Nephron (organoid): ENCODE measurements at regions not wholly inside any gene's neighbourhood (a gene's known extent, or its start where the extent isn't known, plus 50 kb on each side); places are given as distances from the start of the nearest gene placed in this dataset.
A peak's percentile ranks its signal among the peaks of the same experiment; 100 is the strongest.

Experiments used
- H3K27ac Mint-ChIP-seq, 3 experiments: 2 replicates each; pipeline ENCODE4 v1.8.0; 2020; ENCODE audit warnings: mixed read lengths in 3 of 3, mild to moderate bottlenecking in 2 of 3, moderate library complexity in 1 of 3
- H3K27me3 Mint-ChIP-seq: 2 replicates; pipeline ENCODE4 v1.8.0; 2021; ENCODE audit warnings: low read depth, mild to moderate bottlenecking, moderate library complexity, mixed read lengths
- H3K36me3 Mint-ChIP-seq: 2 replicates; pipeline ENCODE4 v1.8.0; 2020; ENCODE audit warnings: low read depth, mixed read lengths
- H3K4me1 Mint-ChIP-seq: 2 replicates; pipeline ENCODE4 v1.8.0; 2020; ENCODE audit warnings: mixed read lengths
- H3K4me3 Mint-ChIP-seq, 3 experiments: 2 replicates each; pipeline ENCODE4 v1.8.0; 2020; ENCODE audit warnings: mild to moderate bottlenecking in 3 of 3, mixed read lengths in 3 of 3, moderate library complexity in 2 of 3
- H3K9me3 Mint-ChIP-seq: 2 replicates; pipeline ENCODE4 v1.8.0; 2020; ENCODE audit warnings: mixed read lengths
- TF ChIP-seq, protein P1 (sequence below), 3 experiments: fragments of 200-600 bp; sonication (generic); IDR thresholded peaks; one replicate each; pipeline ENCODE4 v1.5.0; 2021; ENCODE audit warnings: antibody characterized with exemption in 3 of 3; ENCODE audit not compliant: unreplicated experiment in 3 of 3

DNA sequence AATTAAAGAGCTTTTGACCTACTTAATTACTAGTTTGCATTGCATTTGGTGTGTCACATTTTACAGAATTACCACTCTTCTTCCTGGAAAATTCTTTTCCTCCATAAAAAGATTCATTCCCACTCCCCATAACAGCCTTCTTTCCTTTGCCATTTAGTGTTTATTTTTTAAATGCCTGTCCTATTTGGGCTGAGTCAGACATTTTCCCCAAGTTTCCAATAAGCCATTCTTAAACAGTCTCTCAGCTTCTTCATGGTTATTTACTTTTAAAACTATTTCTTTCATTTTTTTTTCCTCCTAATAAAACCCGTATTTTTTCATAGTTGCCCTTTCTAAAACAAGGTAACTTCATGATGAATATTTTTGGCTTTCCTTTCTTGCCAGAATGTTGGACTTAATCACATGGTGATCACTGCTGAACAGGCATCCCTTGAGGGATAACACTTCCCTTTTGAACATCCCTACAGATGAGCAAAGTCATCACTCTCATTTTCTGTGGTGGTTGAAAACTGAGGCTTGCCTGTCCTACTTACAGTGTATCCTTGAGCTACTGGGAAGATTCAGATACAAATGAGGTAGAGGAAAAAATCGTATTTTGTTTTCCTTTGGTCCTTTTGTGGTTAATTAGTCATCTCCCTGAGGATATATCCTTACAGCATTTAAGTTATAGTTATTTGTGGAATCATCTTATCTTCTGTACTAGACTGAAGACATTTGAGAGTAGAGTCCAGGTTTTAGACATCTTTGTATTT is 520.5 kb upstream of the NR3C2 start:
- Mint-ChIP-seq H3K9me3 (peaks cover 4% of the 10 kb centered on the region), H3K36me3 (no peaks in the 10 kb centered on the region), H3K27me3 (no peaks in the 10 kb centered on the region), H3K4me1 (no peaks in the 10 kb centered on the region), H3K27ac (no peak overlapping the region), H3K4me3 (no peak overlapping the region)
- TF ChIP-seq, protein P1, sequence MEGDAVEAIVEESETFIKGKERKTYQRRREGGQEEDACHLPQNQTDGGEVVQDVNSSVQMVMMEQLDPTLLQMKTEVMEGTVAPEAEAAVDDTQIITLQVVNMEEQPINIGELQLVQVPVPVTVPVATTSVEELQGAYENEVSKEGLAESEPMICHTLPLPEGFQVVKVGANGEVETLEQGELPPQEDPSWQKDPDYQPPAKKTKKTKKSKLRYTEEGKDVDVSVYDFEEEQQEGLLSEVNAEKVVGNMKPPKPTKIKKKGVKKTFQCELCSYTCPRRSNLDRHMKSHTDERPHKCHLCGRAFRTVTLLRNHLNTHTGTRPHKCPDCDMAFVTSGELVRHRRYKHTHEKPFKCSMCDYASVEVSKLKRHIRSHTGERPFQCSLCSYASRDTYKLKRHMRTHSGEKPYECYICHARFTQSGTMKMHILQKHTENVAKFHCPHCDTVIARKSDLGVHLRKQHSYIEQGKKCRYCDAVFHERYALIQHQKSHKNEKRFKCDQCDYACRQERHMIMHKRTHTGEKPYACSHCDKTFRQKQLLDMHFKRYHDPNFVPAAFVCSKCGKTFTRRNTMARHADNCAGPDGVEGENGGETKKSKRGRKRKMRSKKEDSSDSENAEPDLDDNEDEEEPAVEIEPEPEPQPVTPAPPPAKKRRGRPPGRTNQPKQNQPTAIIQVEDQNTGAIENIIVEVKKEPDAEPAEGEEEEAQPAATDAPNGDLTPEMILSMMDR (IDR thresholded peaks at IDR 0.05; ENCODE audit: unreplicated experiment in 3 of 3): no peak

DNA sequence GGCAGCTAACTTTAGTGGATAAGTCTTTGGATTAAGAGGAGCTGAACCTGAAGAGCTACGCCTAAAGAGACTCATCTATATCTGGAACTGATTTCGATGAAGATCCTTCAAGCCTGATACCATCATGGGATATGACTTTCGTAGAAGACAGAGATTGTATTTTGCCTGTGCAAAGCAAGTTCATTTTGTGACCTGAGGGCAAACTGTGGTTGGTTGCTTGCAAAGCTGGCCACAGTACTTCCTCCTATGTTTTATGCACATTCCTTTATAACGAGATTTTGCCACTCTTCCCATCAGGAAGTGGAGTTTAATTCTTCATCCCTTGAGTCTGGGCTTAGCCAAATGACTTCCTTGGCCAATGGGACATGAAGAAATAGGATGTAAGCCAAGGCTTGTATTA is 519.3 kb upstream of the NR3C2 start:
- Mint-ChIP-seq H3K9me3 (peaks cover 4% of the 10 kb centered on the region), H3K36me3 (no peaks in the 10 kb centered on the region), H3K4me3 (no peak overlapping the region), H3K4me1 (no peaks in the 10 kb centered on the region), H3K27me3 (no peaks in the 10 kb centered on the region), H3K27ac (no peak overlapping the region)
- TF ChIP-seq, protein P1 (IDR thresholded peaks at IDR 0.05; ENCODE audit: unreplicated experiment in 3 of 3): no peak

DNA sequence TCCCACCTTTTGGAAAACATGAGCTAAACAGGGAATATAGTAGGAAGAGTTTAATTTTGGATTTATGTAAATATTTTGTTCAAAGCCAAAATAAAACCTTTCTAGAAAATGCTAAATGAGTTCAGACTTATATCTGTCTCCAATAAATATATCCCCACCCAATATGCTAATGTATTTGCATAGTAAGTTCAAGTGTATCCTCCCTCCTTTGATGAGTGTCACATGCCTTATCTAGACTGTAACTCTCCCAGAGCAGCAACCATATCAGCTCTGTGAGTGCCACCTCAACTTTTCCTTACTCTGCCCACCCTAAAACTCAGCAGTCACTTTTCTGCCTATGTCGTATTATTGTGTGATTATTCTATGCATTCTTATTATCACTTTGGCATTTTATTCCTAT is 516.1 kb upstream of the NR3C2 start:
- H3K9me3 Mint-ChIP-seq: peaks cover 4% of the 10 kb centered on the region
- no peaks in the 10 kb centered on the region for H3K4me1 Mint-ChIP-seq
- TF ChIP-seq, protein P1 (IDR thresholded peaks at IDR 0.05; ENCODE audit: unreplicated experiment in 3 of 3): no peak
- H3K36me3 Mint-ChIP-seq: no peaks in the 10 kb centered on the region
- H3K27ac Mint-ChIP-seq: no peak overlapping the region
- no peak overlapping the region for H3K4me3 Mint-ChIP-seq
- H3K27me3 Mint-ChIP-seq: no peaks in the 10 kb centered on the region

DNA sequence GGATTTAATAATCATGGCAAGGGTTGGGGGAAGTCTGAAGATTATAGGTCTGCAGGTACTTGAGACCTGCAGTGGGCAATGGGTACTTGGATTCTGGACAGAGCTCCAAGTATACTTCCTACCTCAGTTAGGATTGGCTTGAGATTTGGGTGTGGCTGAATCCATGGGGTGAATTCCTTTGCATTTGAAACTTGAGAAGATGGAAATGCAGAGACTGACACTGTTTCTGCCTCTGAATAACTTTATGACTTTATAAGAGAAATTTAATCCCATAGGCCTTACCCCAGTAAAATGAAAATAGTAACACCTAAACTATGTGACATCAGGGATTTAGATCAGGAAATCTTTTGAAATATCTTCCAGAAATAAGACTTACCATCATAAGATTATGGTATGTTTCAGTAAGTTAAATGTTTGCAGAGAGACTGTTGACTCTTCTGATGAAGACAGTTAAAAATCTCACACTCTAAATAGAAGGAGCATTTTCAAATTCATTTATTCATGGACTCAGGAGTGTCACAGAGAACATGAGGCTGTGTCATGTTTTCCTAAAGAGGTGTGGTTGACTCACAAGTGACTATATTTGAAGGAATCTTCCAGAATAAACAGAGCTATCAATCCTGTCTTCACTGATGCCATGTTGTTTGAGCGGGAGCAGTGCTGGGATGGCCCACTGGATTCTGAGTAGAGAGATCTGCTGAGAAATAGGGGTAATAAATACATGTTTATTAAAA is 513.5 kb upstream of the NR3C2 start:
- Mint-ChIP-seq H3K27ac (no peak overlapping the region), H3K4me3 (no peak overlapping the region), H3K4me1 (no peaks in the 10 kb centered on the region), H3K27me3 (no peaks in the 10 kb centered on the region), H3K9me3 (no peaks in the 10 kb centered on the region), H3K36me3 (no peaks in the 10 kb centered on the region)
- TF ChIP-seq, protein P1 (IDR thresholded peaks at IDR 0.05; ENCODE audit: unreplicated experiment in 3 of 3): no peak

DNA sequence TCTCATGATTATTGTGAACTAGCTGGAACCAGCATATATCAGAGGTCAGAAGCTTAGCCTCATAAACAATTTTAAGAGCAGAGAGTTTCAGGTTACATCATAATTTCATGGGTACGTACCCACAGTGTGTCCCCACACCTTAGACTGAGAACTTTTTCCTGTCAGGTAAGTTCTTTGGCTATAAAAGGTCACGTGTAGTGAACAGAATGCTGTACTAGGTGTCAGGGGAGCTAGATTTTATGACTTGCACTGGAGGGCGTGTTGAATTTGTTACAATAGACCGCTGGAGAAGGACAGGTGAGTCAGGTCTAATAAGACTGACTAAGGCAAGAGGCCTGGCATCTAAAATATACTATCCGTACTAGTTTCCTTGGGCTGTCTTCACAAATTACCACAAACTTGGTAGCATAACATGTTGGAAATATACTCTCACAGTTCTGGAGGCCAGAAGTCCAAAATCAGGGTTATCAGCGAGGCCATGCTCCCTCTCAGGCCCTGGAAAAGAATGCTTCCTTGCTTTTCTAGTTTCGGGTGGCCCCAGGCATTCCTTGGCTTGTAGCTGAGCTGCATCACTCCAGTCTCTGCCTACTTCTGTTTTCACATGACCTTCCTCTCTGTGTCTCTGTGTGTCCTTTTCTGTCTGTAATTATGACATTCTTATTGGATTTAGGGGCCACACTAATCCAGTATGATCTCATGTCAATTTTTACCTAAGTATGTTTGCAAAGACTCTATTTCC is 512.0 kb upstream of the NR3C2 start:
- H3K27ac Mint-ChIP-seq: peak overlapping the region in 1 of 3 experiments; percentile 38
- no peaks in the 10 kb centered on the region for H3K27me3 Mint-ChIP-seq
- H3K4me1 Mint-ChIP-seq: no peaks in the 10 kb centered on the region
- H3K9me3 Mint-ChIP-seq: no peaks in the 10 kb centered on the region
- no peaks in the 10 kb centered on the region for H3K36me3 Mint-ChIP-seq
- H3K4me3 Mint-ChIP-seq: no peak overlapping the region
- TF ChIP-seq, protein P1 (IDR thresholded peaks at IDR 0.05; ENCODE audit: unreplicated experiment in 3 of 3): no peak
